Dermis blood vessel endothelial cell (primary cell): ENCODE measurements at regions not wholly inside any gene's neighbourhood (a gene's known extent, or its start where the extent isn't known, plus 50 kb on each side); places are given as distances from the start of the nearest gene placed in this dataset.
"Not testable (repeated sequence)": the region's sequence is repeated elsewhere in the genome, so short reads cannot be mapped to it uniquely, and the experiment has no call there.

ENCODE experiments used
- DNase-seq: peaks from one replicate; pipeline ENCODE4 v3.0.0; 2010

DNA sequence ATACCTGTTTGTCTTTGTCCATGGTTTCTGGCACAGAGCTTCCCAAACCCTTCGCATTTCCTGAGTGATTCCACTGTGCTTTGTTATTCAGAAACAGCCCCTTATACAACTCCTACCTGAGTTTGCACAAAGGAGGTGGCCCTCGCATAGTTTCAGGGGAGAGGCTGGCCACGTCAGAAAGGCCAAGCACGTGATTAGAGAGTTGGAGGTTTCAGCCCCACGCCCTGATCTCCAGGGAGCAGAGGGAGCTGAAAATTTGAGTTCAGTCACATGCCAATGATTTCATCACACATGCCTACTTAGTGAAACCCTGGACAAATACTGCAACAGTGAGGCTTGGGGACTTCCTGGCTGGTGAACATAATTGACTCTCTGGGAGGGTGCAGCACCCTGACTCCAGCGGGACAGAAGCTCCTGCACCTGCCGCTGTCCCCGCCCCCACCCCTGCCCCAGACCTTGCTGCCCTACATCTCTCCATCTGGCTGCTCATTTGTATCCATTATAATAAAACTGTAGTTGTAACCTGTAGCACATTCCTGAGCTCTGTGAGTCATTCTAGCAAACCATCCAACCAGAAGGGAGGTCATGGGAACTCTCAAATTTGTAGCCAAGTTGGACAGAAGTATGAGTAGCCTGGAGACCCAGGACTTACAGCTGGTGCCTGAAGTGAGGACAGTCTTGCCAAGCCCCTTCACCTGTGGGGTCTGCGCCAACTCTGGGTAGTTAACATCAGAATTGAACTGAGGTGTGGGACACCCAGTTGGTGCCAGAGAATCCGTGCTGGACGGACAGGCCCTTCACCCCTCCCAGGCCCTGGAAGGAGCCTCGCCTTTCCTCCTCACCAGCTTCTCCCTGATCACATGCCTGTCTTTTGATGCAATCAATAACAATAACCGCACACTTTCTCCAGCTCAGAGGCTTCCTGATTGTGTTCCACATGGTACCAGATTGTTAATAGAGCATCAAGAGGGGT lies 224.3 kb downstream of the ANAPC1 start:
- DNase-seq = peak; percentile 36

GRCh38 chr2:111660811-111661210 lies 223.2 kb downstream of the ANAPC1 start:
- no peak for DNase-seq

DNA sequence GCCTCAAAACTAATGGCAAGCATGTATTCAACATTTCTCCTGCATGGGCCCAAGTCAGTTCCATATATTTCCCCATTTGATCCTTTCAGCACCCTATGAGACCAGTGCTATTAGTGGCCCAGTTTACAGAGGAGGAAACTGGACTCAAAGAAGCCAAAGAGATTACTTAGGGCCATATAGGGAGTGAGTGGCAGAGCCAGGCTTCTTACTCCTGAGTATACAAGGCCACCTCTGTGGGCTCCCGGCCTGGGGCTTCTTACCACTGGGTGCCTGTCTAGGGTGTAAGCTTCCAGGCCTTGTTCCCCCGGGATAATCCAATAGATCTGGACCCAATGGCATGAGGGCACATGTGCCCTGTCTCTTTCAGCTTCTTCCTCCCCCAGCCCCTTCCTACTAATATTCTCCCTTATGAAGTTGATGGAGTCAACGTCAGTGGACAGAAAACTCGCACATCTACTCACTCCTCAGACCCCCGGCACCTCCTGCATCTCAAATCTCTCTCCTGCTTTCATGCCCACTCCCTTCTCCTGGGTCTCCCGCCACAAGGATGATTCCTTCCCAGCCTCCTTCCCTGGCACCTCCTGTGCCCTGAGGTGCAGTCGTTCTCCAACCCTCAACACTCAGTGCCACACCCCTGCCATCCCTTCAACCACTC lies 222.6 kb downstream of the ANAPC1 start:
- no peak for DNase-seq

- DNase-seq = peak; percentile 24
Measured at GRCh38 chr2:111662039-111662770, 221.8 kb downstream of the ANAPC1 start.

GRCh38 chr2:111662771-111663470 lies 221.1 kb downstream of the ANAPC1 start:
- no peak for DNase-seq

GRCh38 chr2:111663471-111664274 lies 220.3 kb downstream of the ANAPC1 start:
- DNase-seq = peak; percentile 24

- no peak for DNase-seq
Measured at GRCh38 chr2:111664275-111664850, 219.6 kb downstream of the ANAPC1 start.

- DNase-seq = no peak
Measured at GRCh38 chr2:111665011-111665410, 219.0 kb downstream of the ANAPC1 start.

- no peak for DNase-seq
Measured at GRCh38 chr2:111665551-111666116, 218.4 kb downstream of the ANAPC1 start.

GRCh38 chr2:111666160-111666559 lies 217.8 kb downstream of the ANAPC1 start:
- DNase-seq = no peak

GRCh38 chr2:111667001-111667400 lies 217.0 kb downstream of the ANAPC1 start:
- peak; percentile 19 for DNase-seq

GRCh38 chr2:111667542-111668273 lies 216.3 kb downstream of the ANAPC1 start:
- peak; percentile 81 for DNase-seq

DNA sequence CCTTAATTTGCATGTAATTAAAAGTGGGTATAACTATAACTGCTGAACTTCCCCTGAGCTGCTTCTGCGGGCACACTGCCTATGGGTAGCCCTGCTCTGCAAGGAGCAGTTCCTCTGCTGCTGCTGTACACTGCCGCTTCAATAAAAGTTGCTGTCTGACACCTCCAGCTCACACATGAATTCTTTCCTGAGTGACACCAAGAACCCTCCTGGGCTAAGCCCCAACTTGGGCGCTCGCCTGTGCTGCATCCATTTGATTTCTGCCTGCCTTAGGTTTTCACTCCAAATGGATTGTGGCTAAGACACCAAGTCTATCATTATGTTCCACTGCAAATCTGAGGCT lies 215.7 kb downstream of the ANAPC1 start:
- DNase-seq = no peak

DNA sequence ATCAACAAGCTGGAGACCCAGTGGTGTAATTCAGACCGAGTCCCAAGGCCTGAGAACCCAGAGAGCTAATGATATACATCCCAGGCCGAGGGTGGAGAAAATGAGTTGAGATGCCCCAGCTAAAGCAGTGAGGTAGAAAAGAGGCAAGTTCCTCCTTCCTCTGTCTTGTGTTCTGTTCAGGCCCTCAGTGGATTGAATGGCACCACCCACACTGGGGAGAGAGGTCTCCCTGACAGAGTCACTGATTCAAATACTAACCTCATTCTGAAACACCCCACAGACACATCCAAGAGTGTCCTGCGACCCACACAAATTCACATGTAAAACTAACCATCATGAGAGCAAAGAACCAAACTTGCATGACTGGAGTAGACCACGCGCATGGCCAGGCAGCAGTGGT lies 215.3 kb downstream of the ANAPC1 start:
- no peak for DNase-seq

GRCh38 chr2:111669928-111670695 lies 213.9 kb downstream of the ANAPC1 start:
- DNase-seq = peak; percentile 19

DNA sequence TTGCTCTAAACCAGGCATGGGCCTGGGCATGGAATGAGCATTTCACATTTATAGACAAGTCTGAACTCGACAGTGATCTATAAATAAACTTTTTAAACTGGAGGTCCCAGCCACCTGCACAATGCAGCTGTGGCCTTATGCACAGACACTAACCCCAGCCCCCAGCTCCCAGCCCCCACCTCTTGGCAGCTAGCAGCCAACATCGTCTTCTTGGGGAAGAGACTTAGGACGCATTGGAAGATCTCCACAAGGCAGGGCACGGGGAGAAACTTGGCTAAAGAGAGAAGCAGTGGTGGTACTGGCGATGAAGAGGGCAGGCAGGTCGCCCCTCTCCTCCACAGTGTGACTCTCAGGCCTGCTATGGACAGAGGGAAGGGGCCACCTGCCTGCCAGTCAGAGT lies 213.2 kb downstream of the ANAPC1 start:
- DNase-seq = no peak

- DNase-seq = peak; percentile 78
Measured at GRCh38 chr2:111671426-111672150, 212.4 kb downstream of the ANAPC1 start.

GRCh38 chr2:111672641-111673040 lies 211.4 kb downstream of the ANAPC1 start:
- DNase-seq = not testable (repeated sequence)

DNA sequence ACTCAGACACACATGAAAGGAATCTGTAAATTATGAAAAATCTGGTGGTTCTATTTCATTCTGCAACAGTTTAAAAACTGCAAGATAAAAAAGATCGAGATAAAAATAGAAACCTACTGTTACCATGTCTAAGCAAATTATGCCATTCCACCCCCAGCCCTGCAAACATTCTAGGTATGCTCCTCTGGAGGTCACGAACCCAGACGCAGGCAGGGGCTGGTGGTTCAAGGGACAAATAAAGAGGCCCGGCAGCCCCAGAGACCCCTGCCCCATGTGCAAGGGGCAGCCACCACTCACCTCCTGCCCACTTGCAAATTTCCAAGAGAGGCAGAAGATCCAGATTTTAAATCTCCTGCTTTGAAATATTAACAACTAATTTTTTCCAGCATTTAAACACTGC lies 210.5 kb downstream of the ANAPC1 start:
- DNase-seq = no peak
